ENCODE measurements at regions not wholly inside any gene's neighbourhood (a gene's known extent, or its start where the extent isn't known, plus 50 kb on each side); places are given as distances from the start of the nearest gene placed in this dataset.

DNA sequence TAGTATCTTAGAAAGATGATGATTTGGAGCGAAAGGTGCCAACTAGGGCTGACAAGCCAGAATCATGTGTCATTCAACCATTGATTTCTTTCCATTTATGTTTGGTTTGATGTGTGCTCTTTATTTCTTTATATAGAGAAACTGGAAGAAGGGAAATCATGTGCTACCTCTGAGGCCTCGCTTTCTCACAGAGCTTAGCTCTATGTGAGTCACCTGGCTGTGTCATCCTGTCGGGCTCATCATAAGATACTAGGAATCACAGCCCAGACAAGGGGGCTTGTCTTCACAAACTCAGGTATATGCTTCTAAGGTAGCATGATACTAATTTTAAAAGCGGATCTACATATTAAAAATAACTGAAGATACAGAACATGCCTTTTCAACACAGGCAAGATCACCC, 81.7 kb upstream of the GPM6B start:
- 0 to 73% methylated on average over 1 to 4 of the region's 4 CpGs for WGBS, 2 experiments (ENCODE audit: insufficient coverage in 1 of 2, insufficient read length in 1 of 2)
- peaks cover 2% of the 10 kb centered on the region for H3K36me3 Mint-ChIP-seq (ENCODE audit: low read depth)
- H3K9me3 ChIP-seq (ENCODE audit: control insufficient read depth, low read length), result no peaks in the 10 kb centered on the region
- peaks cover 3% of the 10 kb centered on the region for H3K36me3 ChIP-seq (ENCODE audit: control insufficient read depth, insufficient read depth, low read length)
- DNase-seq, result no peak
- H3K4me3 ChIP-seq (ENCODE audit: low read length), result no peak overlapping the region
- no peak overlapping the region for H3K27ac Mint-ChIP-seq
- no peaks in the 10 kb centered on the region for H3K4me1 ChIP-seq (ENCODE audit: control insufficient read depth, insufficient read depth, low read length)
- no peak overlapping the region for H3K9ac ChIP-seq (ENCODE audit: extremely low read depth, low read length, poor library complexity, severe bottlenecking)
- H3K27me3 ChIP-seq (ENCODE audit: control insufficient read depth, insufficient read depth, low read length, poor library complexity, severe bottlenecking), result no peaks in the 10 kb centered on the region
- TF ChIP-seq, protein P1, sequence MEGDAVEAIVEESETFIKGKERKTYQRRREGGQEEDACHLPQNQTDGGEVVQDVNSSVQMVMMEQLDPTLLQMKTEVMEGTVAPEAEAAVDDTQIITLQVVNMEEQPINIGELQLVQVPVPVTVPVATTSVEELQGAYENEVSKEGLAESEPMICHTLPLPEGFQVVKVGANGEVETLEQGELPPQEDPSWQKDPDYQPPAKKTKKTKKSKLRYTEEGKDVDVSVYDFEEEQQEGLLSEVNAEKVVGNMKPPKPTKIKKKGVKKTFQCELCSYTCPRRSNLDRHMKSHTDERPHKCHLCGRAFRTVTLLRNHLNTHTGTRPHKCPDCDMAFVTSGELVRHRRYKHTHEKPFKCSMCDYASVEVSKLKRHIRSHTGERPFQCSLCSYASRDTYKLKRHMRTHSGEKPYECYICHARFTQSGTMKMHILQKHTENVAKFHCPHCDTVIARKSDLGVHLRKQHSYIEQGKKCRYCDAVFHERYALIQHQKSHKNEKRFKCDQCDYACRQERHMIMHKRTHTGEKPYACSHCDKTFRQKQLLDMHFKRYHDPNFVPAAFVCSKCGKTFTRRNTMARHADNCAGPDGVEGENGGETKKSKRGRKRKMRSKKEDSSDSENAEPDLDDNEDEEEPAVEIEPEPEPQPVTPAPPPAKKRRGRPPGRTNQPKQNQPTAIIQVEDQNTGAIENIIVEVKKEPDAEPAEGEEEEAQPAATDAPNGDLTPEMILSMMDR (conservative IDR thresholded peaks at IDR 0.05), result no peak
- no peak overlapping the region for H3K4me3 Mint-ChIP-seq
- H3K27ac ChIP-seq (ENCODE audit: low read depth, low read length), result no peak overlapping the region
- no peaks in the 10 kb centered on the region for H3K27me3 Mint-ChIP-seq (ENCODE audit: insufficient read depth)
- peaks cover 7% of the 10 kb centered on the region for H3K4me1 Mint-ChIP-seq
- H3K9me3 Mint-ChIP-seq, result peaks cover 51% of the 10 kb centered on the region

- 90 to 92% methylated on average over 3 of the region's 3 CpGs for WGBS, 2 experiments (ENCODE audit: insufficient coverage in 1 of 2, insufficient read length in 1 of 2)
- H3K9me3 Mint-ChIP-seq, result peaks cover 46% of the 10 kb centered on the region
- Histone ChIP-seq H3K4me3 (ENCODE audit: low read length) (no peak overlapping the region), H3K4me1 (ENCODE audit: control insufficient read depth, insufficient read depth, low read length) (no peaks in the 10 kb centered on the region), H3K9ac (ENCODE audit: extremely low read depth, low read length, poor library complexity, severe bottlenecking) (no peak overlapping the region), H3K36me3 (ENCODE audit: control insufficient read depth, insufficient read depth, low read length) (peaks cover 3% of the 10 kb centered on the region), H3K27me3 (ENCODE audit: control insufficient read depth, insufficient read depth, low read length, poor library complexity, severe bottlenecking) (no peaks in the 10 kb centered on the region), H3K9me3 (ENCODE audit: control insufficient read depth, low read length) (no peaks in the 10 kb centered on the region), H3K27ac (ENCODE audit: low read depth, low read length) (no peak overlapping the region)
- TF ChIP-seq, protein P1 (conservative IDR thresholded peaks at IDR 0.05), result peak; percentile 56
- no peaks in the 10 kb centered on the region for H3K27me3 Mint-ChIP-seq (ENCODE audit: insufficient read depth)
- peak; percentile 64 for DNase-seq
- no peak overlapping the region for H3K4me3 Mint-ChIP-seq
- no peak overlapping the region for H3K27ac Mint-ChIP-seq
- no peaks in the 10 kb centered on the region for H3K36me3 Mint-ChIP-seq (ENCODE audit: low read depth)
- peaks cover 5% of the 10 kb centered on the region for H3K4me1 Mint-ChIP-seq
Measured at GRCh38 chrX:13898083-13898482, 81.2 kb upstream of the GPM6B start.

- Mint-ChIP-seq H3K4me3 (no peak overlapping the region), H3K4me1 (peaks cover 8% of the 10 kb centered on the region), H3K36me3 (ENCODE audit: low read depth) (no peaks in the 10 kb centered on the region), H3K9me3 (peaks cover 41% of the 10 kb centered on the region), H3K27ac (no peak overlapping the region), H3K27me3 (ENCODE audit: insufficient read depth) (no peaks in the 10 kb centered on the region)
- Histone ChIP-seq H3K9ac (ENCODE audit: extremely low read depth, low read length, poor library complexity, severe bottlenecking) (no peak overlapping the region), H3K9me3 (ENCODE audit: control insufficient read depth, low read length) (no peaks in the 10 kb centered on the region), H3K4me3 (ENCODE audit: low read length) (no peak overlapping the region), H3K27ac (ENCODE audit: low read depth, low read length) (no peak overlapping the region), H3K4me1 (ENCODE audit: control insufficient read depth, insufficient read depth, low read length) (no peaks in the 10 kb centered on the region), H3K36me3 (ENCODE audit: control insufficient read depth, insufficient read depth, low read length) (peaks cover 3% of the 10 kb centered on the region), H3K27me3 (ENCODE audit: control insufficient read depth, insufficient read depth, low read length, poor library complexity, severe bottlenecking) (no peaks in the 10 kb centered on the region)
- TF ChIP-seq, protein P1 (conservative IDR thresholded peaks at IDR 0.05), result no peak
- WGBS, 2 experiments (ENCODE audit: insufficient coverage in 1 of 2, insufficient read length in 1 of 2), result 93% methylated on average over 3 of the region's 4 CpGs; no CpG with 5 or more reads in 1 of the 2 experiments
- no peak for DNase-seq
Measured at GRCh38 chrX:13897566-13897965, 80.7 kb upstream of the GPM6B start.

Data from endodermal cell (in vitro differentiated cells).